Cardiac septum (tissue), 1 donor: ENCODE measurements at regions not wholly inside any gene's neighbourhood (a gene's known extent, or its start where the extent isn't known, plus 50 kb on each side); places are given as distances from the start of the nearest gene placed in this dataset.

Experiments
- DNase-seq: peaks from one replicate; pipeline ENCODE4 v3.0.0-alpha.2; 2020; ENCODE audit warnings: low spot score
- intact Hi-C: fragments of 100-400 bp; cut with DNase I; formaldehyde crosslinking; loops from one replicate; pipeline ENCODE4 v1.14.0; 2022
- donor health status: DM: no; HTN: no; CAD: no.

GRCh38 chr2:160702754-160703153 lies 209.1 kb upstream of the RBMS1 start:
- intact Hi-C loops, result no loop called here
- no peak for DNase-seq

- no peak for DNase-seq
- intact Hi-C loops, result no loop called here
These were observed 210.3 kb upstream of the RBMS1 start for GRCh38 chr2:160703648-160704585.

- intact Hi-C loops, result no loop called here
- DNase-seq, result no peak
These were observed 221.8 kb upstream of the RBMS1 start for GRCh38 chr2:160715428-160715827.

- DNase-seq, result no peak
- intact Hi-C loops, result no loop called here
These were observed 225.5 kb upstream of the RBMS1 start for GRCh38 chr2:160719116-160719515.

GRCh38 chr2:160720098-160720497 lies 226.5 kb upstream of the RBMS1 start:
- DNase-seq, result no peak
- intact Hi-C loops, result no loop called here

GRCh38 chr2:160721089-160722040 lies 227.8 kb upstream of the RBMS1 start:
- DNase-seq, result no peak
- intact Hi-C loops, result no loop called here

GRCh38 chr2:160726046-160726445 lies 232.4 kb upstream of the RBMS1 start:
- intact Hi-C loops, result no loop called here

GRCh38 chr2:160730296-160730995 lies 236.8 kb upstream of the RBMS1 start:
- intact Hi-C loops, result no loop called here

More at GRCh38 chr2:160726046-160726445, 232.4 kb upstream of the RBMS1 start:
- DNase-seq, result no peak

GRCh38 chr2:160731415-160731814 lies 237.8 kb upstream of the RBMS1 start:
- intact Hi-C loops, result no loop called here
- no peak for DNase-seq

More at GRCh38 chr2:160730296-160730995, 236.8 kb upstream of the RBMS1 start:
- DNase-seq, result no peak

- no peak for DNase-seq
- intact Hi-C loops, result no loop called here
These were observed 238.2 kb upstream of the RBMS1 start for GRCh38 chr2:160731856-160732255.

- intact Hi-C loops, result no loop called here
- DNase-seq, result no peak
These were observed 242.1 kb upstream of the RBMS1 start for GRCh38 chr2:160735696-160736095.

GRCh38 chr2:160736148-160737028 lies 242.8 kb upstream of the RBMS1 start:
- intact Hi-C loops, result no loop called here
- DNase-seq, result no peak

- intact Hi-C loops, result no loop called here
- no peak for DNase-seq
These were observed 243.6 kb upstream of the RBMS1 start for GRCh38 chr2:160737247-160737646.

- no peak for DNase-seq
- intact Hi-C loops, result no loop called here
These were observed 247.7 kb upstream of the RBMS1 start for GRCh38 chr2:160741271-160741670.

GRCh38 chr2:160741815-160742214 lies 248.2 kb upstream of the RBMS1 start:
- DNase-seq, result no peak
- intact Hi-C loops, result no loop called here

GRCh38 chr2:160742667-160743066 lies 249.1 kb upstream of the RBMS1 start:
- no peak for DNase-seq
- intact Hi-C loops, result no loop called here

GRCh38 chr2:160747501-160748170 lies 254.0 kb upstream of the RBMS1 start:
- DNase-seq, result no peak
- intact Hi-C loops, result no loop called here

- intact Hi-C loops, result no loop called here
- no peak for DNase-seq
These were observed 257.4 kb upstream of the RBMS1 start for GRCh38 chr2:160751021-160751420.
